Activated CD4-positive, alpha-beta memory T cell treated with anti-CD3 and anti-CD28 coated beads, Interleukin-2, amount 10 ng/mL, durations not matched to agents 7 days and 5 days (primary cell): ENCODE measurements at regions not wholly inside any gene's neighbourhood (a gene's known extent, or its start where the extent isn't known, plus 50 kb on each side); places are given as distances from the start of the nearest gene placed in this dataset.

Source experiments
- CTCF ChIA-PET: fragments of 350-600 bp; sonication (Branson Sonifier 250); formaldehyde crosslinking; loops from one replicate; lab custom pipeline; 2021; ENCODE audit warnings: antibody characterized with exemption, inconsistent platforms; lab: Charles Lee
- POLR2A ChIA-PET: fragments of 350-600 bp; sonication (Branson Sonifier 250); formaldehyde crosslinking; loops from one replicate; lab custom pipeline; 2021; ENCODE audit warnings: antibody characterized with exemption; lab: Charles Lee
- DNase-seq: peaks from one replicate; pipeline ENCODE4 v3.0.0-alpha.2; 2020
- H3K27ac Mint-ChIP-seq: one replicate; pipeline ENCODE4 v1.8.0; 2021; ENCODE audit warnings: mild to moderate bottlenecking, mixed read lengths
- H3K27me3 Mint-ChIP-seq: one replicate; pipeline ENCODE4 v1.8.0; 2021; ENCODE audit warnings: mixed read lengths
- H3K36me3 Mint-ChIP-seq: one replicate; pipeline ENCODE4 v1.8.0; 2021; ENCODE audit warnings: low read depth, mixed read lengths
- H3K4me1 Mint-ChIP-seq: one replicate; pipeline ENCODE4 v1.8.0; 2021; ENCODE audit warnings: mixed read lengths
- H3K4me3 Mint-ChIP-seq: one replicate; pipeline ENCODE4 v1.8.0; 2021; ENCODE audit warnings: mild to moderate bottlenecking, mixed read lengths
- H3K9me3 Mint-ChIP-seq: one replicate; pipeline ENCODE4 v1.8.0; 2021; ENCODE audit warnings: mixed read lengths

GRCh38 chr9:135225619-135226228, 138.3 kb downstream of the OLFM1 start:
- no peak for DNase-seq
- H3K27me3 Mint-ChIP-seq: no peaks in the 10 kb centered on the region
- no peak overlapping the region for H3K4me3 Mint-ChIP-seq
- CTCF ChIA-PET: no interaction called here
- H3K27ac Mint-ChIP-seq: no peak overlapping the region
- no peaks in the 10 kb centered on the region for H3K36me3 Mint-ChIP-seq
- POLR2A ChIA-PET: no interaction called here
- no peaks in the 10 kb centered on the region for H3K9me3 Mint-ChIP-seq
- no peaks in the 10 kb centered on the region for H3K4me1 Mint-ChIP-seq

GRCh38 chr9:135226369-135227050, 139.0 kb downstream of the OLFM1 start:
- no peaks in the 10 kb centered on the region for H3K36me3 Mint-ChIP-seq
- no peaks in the 10 kb centered on the region for H3K9me3 Mint-ChIP-seq
- CTCF ChIA-PET: no interaction called here
- H3K4me1 Mint-ChIP-seq: no peaks in the 10 kb centered on the region
- DNase-seq: no peak
- no peak overlapping the region for H3K27ac Mint-ChIP-seq
- H3K27me3 Mint-ChIP-seq: no peaks in the 10 kb centered on the region
- POLR2A ChIA-PET: no interaction called here
- H3K4me3 Mint-ChIP-seq: no peak overlapping the region

GRCh38 chr9:135227641-135228251, 140.3 kb downstream of the OLFM1 start:
- H3K27me3 Mint-ChIP-seq: peaks cover 2% of the 10 kb centered on the region
- ChIA-PET POLR2A (no interaction called here), CTCF (no interaction called here)
- H3K4me3 Mint-ChIP-seq: no peak overlapping the region
- H3K4me1 Mint-ChIP-seq: no peaks in the 10 kb centered on the region
- H3K36me3 Mint-ChIP-seq: no peaks in the 10 kb centered on the region
- no peak overlapping the region for H3K27ac Mint-ChIP-seq
- no peaks in the 10 kb centered on the region for H3K9me3 Mint-ChIP-seq
- DNase-seq: no peak

GRCh38 chr9:135228345-135228982, 141.0 kb downstream of the OLFM1 start:
- no peak for DNase-seq
- ChIA-PET POLR2A (no interaction called here), CTCF (no interaction called here)
- Mint-ChIP-seq H3K9me3 (peaks cover 2% of the 10 kb centered on the region), H3K4me1 (no peaks in the 10 kb centered on the region), H3K27ac (no peak overlapping the region), H3K4me3 (no peak overlapping the region), H3K27me3 (peaks cover 2% of the 10 kb centered on the region), H3K36me3 (no peaks in the 10 kb centered on the region)

- ChIA-PET POLR2A (no interaction called here), CTCF (no interaction called here)
- no peak overlapping the region for H3K27ac Mint-ChIP-seq
- no peak for DNase-seq
- no peaks in the 10 kb centered on the region for H3K4me1 Mint-ChIP-seq
- no peak overlapping the region for H3K4me3 Mint-ChIP-seq
- peaks cover 5% of the 10 kb centered on the region for H3K9me3 Mint-ChIP-seq
- no peaks in the 10 kb centered on the region for H3K36me3 Mint-ChIP-seq
- peaks cover 4% of the 10 kb centered on the region for H3K27me3 Mint-ChIP-seq
These were observed 141.6 kb downstream of the OLFM1 start for GRCh38 chr9:135228983-135229625.

GRCh38 chr9:135229701-135230385, 142.4 kb downstream of the OLFM1 start:
- DNase-seq: no peak
- Mint-ChIP-seq H3K9me3 (peaks cover 7% of the 10 kb centered on the region), H3K36me3 (no peaks in the 10 kb centered on the region), H3K4me1 (no peaks in the 10 kb centered on the region), H3K4me3 (no peak overlapping the region), H3K27me3 (peaks cover 4% of the 10 kb centered on the region), H3K27ac (no peak overlapping the region)
- ChIA-PET CTCF (no interaction called here), POLR2A (no interaction called here)

- H3K4me1 Mint-ChIP-seq: no peaks in the 10 kb centered on the region
- no peaks in the 10 kb centered on the region for H3K36me3 Mint-ChIP-seq
- POLR2A ChIA-PET: no interaction called here
- no peak overlapping the region for H3K27ac Mint-ChIP-seq
- no peak for DNase-seq
- CTCF ChIA-PET: no interaction called here
- peaks cover 7% of the 10 kb centered on the region for H3K9me3 Mint-ChIP-seq
- no peak overlapping the region for H3K4me3 Mint-ChIP-seq
- H3K27me3 Mint-ChIP-seq: peaks cover 4% of the 10 kb centered on the region
These were observed 142.9 kb downstream of the OLFM1 start for GRCh38 chr9:135230386-135230765.

GRCh38 chr9:135230817-135231520, 143.5 kb downstream of the OLFM1 start:
- Mint-ChIP-seq H3K9me3 (peaks cover 7% of the 10 kb centered on the region), H3K4me1 (no peaks in the 10 kb centered on the region), H3K27ac (no peak overlapping the region), H3K4me3 (no peak overlapping the region), H3K36me3 (no peaks in the 10 kb centered on the region), H3K27me3 (peaks cover 4% of the 10 kb centered on the region)
- CTCF ChIA-PET: no interaction called here
- DNase-seq: no peak
- POLR2A ChIA-PET: no interaction called here

GRCh38 chr9:135239100-135239768, 151.8 kb downstream of the OLFM1 start:
- no peak for DNase-seq
- no peak overlapping the region for H3K4me3 Mint-ChIP-seq
- no peaks in the 10 kb centered on the region for H3K27me3 Mint-ChIP-seq
- POLR2A ChIA-PET: no interaction called here
- no peaks in the 10 kb centered on the region for H3K4me1 Mint-ChIP-seq
- CTCF ChIA-PET: no interaction called here
- H3K27ac Mint-ChIP-seq: no peak overlapping the region
- H3K9me3 Mint-ChIP-seq: peaks cover 1% of the 10 kb centered on the region
- no peaks in the 10 kb centered on the region for H3K36me3 Mint-ChIP-seq

- DNase-seq: no peak
- Mint-ChIP-seq H3K27me3 (no peaks in the 10 kb centered on the region), H3K4me3 (no peak overlapping the region), H3K36me3 (no peaks in the 10 kb centered on the region), H3K4me1 (no peaks in the 10 kb centered on the region), H3K9me3 (no peaks in the 10 kb centered on the region), H3K27ac (no peak overlapping the region)
- ChIA-PET POLR2A (no interaction called here), CTCF (no interaction called here)
These were observed 152.3 kb downstream of the OLFM1 start for GRCh38 chr9:135239769-135240141.

- H3K4me3 Mint-ChIP-seq: no peak overlapping the region
- ChIA-PET POLR2A (no interaction called here), CTCF (no interaction called here)
- H3K36me3 Mint-ChIP-seq: no peaks in the 10 kb centered on the region
- H3K27ac Mint-ChIP-seq: no peak overlapping the region
- H3K9me3 Mint-ChIP-seq: no peaks in the 10 kb centered on the region
- no peaks in the 10 kb centered on the region for H3K27me3 Mint-ChIP-seq
- DNase-seq: no peak
- no peaks in the 10 kb centered on the region for H3K4me1 Mint-ChIP-seq
These were observed 152.8 kb downstream of the OLFM1 start for GRCh38 chr9:135240222-135240621.

GRCh38 chr9:135240871-135241311, 153.4 kb downstream of the OLFM1 start:
- ChIA-PET CTCF (no interaction called here), POLR2A (no interaction called here)
- Mint-ChIP-seq H3K4me1 (no peaks in the 10 kb centered on the region), H3K9me3 (no peaks in the 10 kb centered on the region), H3K4me3 (no peak overlapping the region), H3K27ac (no peak overlapping the region), H3K27me3 (no peaks in the 10 kb centered on the region), H3K36me3 (no peaks in the 10 kb centered on the region)
- DNase-seq: no peak
